RKO (cell line): ENCODE measurements at regions not wholly inside any gene's neighbourhood (a gene's known extent, or its start where the extent isn't known, plus 50 kb on each side); places are given as distances from the start of the nearest gene placed in this dataset.
"Not testable (repeated sequence)": the region's sequence is repeated elsewhere in the genome, so short reads cannot be mapped to it uniquely, and the experiment has no call there.

Experiments used
- DNase-seq: peaks from one replicate; pipeline ENCODE4 v3.0.0-alpha.2; 2016; ENCODE audit warnings: low spot score

DNA sequence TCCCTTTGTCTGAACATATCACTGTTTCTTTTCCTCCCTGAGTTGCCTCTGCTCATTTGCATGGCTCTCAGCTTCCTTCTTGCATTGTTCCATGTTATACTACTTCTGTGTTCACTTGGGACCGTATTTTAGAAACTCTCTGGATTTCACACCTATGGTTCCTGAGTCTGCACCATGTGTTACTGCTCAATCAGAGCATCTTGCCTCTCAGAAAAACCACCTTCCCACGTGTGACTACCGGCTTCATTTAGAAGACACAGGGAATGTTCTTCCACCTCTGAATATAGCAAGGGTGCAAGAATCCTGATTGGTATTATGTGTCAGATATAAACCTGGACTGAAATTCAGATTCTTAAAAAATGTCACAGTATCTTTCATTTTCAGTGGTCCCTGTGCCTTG is 731.2 kb downstream of the TDRD15 start:
- no peak for DNase-seq

DNA sequence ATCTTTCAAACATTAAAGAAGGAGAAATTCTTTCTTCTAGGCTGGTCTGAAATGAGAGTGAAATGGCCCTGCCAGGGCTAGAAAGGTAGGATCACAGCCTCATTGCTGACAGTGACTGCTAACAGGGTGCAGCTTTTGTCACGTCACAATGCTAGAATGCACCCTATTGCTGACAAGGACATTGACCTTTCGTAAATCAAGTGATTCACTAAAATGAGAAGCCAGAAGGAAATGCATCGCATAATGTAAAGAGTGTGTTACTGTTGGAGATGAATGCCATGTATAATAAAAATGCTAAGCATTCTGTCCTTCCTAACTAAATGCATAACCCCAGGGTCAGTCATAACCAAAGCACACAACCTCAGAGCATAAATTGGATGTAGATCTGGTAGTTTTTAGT is 732.9 kb downstream of the TDRD15 start:
- no peak for DNase-seq

- no peak for DNase-seq
Measured at GRCh38 chr2:21860907-21861306, 737.1 kb downstream of the TDRD15 start.

DNA sequence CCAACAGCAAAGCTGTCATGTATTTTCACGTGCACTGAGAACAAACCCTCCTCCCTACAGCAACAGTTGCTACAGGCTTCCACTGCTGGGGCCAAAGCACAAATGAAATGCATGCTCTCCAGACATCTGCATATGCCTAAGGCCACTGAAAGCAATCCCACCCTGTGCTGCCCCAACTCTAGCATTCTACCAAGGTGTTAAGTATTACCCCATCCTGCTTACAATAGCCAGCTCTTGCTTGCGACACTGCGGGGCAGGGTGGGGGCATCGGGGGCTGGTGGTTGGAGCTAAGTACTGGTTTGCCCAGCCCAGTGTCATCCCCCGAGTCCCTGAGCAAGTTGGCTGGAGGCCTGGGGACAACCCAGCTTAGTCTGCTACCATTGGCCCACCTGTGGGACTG is 742.5 kb downstream of the TDRD15 start:
- DNase-seq: no peak

DNA sequence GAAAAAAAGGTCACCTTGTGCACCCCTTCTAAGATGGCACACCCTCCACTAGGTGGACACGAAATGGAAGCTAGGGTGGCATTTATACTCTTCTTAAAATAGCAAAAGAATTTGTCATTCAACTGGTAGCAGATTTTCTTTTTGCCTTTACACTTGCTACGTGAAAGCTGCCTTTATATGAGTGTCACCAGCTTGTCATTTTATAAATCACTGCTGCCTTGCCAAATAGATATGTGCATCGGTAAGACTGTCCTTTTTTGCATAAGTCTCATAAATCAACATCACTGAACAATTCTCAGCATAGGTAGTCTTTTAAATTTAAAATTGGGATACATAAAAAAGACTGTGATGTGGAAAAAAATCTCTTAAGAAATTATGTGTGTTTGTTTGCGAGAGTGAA is 764.1 kb downstream of the TDRD15 start:
- no peak for DNase-seq

DNA sequence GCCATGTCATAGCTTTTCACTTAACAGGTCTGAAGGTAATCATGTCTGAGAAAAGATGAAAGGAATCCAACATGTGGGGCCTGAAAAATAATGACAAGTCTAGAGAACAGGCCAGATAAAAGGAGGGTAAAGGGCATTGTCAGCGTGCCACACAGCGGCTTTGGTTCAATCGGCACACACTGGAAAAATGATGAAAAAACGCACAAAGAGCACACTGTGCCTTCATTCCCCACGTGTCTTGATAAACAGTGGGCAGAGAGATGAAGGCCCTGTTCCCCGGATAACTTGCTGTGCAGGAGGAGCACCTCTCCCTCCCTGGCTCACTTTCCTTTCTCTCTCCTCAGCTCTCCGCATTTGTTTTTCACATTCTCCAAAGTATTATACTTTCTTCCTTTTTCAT is 766.3 kb downstream of the TDRD15 start:
- DNase-seq: no peak

- no peak for DNase-seq
Measured at GRCh38 chr2:21890716-21891115, 766.9 kb downstream of the TDRD15 start.

DNA sequence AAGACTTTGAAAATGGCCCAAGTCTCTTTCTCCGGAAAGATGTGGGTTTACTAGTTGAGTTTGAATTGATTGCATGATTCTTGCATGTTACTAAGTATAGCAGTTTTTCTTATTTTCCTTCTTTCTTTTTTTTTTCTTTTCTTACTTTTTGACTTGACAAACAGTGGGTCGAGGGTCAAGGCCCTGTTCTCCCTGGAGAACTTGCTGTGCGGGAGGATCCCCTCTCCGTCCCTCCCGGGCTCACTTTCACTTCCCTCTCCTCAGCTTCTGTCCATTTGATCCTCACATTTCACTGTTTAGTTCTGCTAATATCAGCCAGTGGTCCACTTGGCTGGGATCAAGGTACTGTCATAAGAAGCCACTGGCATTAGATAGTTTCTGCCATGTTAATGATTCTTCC is 767.4 kb downstream of the TDRD15 start:
- DNase-seq: no peak

GRCh38 chr2:21892140-21892539 is 768.4 kb downstream of the TDRD15 start:
- DNase-seq: no peak

DNA sequence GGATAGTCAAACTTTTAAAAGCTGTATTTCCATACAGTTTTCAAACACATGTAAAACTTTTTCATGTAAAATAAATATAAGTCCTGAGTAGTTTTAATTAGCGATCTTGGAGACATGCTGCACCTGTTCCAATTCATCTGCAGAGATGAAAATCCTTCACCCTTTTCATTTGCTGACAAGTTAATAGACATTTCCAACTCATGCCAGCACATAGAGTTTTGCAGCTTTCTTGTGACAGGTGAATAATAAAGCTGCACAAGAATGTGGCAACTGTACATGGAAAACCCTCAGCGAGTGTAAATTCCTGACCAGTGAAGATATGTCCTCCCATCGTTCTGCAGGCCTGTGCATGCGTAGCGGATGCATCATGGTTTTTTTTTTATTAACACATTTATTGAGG is 771.4 kb downstream of the TDRD15 start:
- no peak for DNase-seq

DNA sequence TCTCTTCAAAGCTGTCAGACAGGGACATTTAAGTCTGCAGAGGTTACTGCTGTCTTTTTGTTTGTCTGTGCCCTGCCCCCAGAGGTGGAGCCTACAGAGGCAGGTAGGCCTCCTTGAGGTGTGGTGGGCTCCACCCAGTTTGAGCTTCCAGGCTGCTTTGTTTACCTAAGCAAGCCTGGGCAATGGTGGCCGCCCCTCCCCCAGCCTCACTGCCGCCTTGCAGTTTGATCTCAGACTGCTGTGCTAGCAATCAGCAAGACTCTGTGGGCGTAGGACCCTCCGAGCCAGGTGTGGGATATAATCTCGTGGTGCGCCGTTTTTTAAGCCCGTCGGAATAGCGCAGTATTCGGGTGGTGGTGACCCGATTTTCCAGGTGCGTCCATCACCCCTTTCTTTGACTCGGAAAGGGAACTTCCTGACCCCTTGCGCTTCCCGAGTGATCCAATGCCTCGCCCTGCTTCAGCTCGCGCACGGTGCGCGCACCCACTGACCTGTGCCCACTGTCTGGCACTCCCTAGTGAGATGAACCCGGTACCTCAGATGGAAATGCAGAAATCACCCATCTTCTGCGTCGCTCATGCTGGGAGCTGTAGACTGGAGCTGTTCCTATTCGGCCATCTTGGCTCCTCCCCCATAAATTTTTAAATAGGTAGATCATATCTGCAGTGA is 785.1 kb downstream of the TDRD15 start:
- DNase-seq: not testable (repeated sequence)

- no peak for DNase-seq
Measured at GRCh38 chr2:21910832-21911507, 787.2 kb downstream of the TDRD15 start.

GRCh38 chr2:21912405-21912804 is 788.6 kb downstream of the TDRD15 start:
- DNase-seq: no peak

DNA sequence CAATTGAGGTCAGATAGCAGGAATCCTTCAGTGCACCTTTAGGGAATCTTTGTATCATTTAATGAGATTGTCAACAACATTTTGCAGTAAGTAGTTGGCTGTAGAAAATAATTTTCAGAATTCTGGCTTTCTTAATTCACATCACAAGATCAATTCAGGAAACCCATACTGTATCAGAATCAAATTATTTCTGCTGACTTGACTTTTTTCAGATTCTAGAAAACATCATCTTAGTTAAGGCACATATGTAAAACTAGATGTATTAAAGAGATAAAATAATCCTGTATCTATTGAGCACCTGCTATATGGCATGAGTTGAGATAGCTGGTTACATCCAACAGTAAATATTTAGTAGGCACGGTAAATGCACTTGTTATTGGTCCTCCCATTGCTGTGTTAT is 791.4 kb downstream of the TDRD15 start:
- no peak for DNase-seq

- no peak for DNase-seq
Measured at GRCh38 chr2:21916934-21917522, 793.3 kb downstream of the TDRD15 start.

- DNase-seq: no peak
Measured at GRCh38 chr2:21920721-21921120, 797.0 kb downstream of the TDRD15 start.

DNA sequence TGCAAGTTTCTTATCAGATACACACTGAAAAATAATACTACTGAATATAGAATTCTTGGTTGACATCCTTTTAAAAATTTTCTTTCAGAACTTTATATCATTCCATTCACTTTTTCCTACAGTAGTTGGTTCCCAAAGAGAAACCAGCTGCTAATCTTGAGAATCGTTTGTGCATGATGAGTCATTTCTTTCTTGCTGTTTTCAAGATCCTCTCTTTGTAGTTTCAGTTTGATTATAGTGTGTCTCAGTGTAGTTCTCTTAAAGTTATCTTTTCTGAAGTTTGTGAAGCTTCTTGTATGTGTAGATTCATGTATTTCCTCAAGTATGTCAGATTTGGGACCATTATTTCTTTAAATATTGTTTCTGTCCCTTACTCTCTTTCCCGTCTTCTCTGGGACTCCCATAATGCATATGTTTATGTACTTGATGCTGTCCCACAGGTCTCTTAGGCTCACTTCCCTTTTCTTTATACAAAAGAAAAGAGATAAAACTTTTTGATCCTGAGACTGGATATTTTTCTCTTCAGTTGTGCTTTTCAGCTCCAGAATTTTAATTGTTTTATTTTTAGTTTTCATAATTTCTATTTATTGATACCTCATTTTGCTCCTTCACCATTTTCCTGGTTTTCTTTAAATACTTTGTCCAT is 801.0 kb downstream of the TDRD15 start:
- DNase-seq: no peak

- no peak for DNase-seq
Measured at GRCh38 chr2:21928292-21928691, 804.5 kb downstream of the TDRD15 start.

GRCh38 chr2:21930226-21930625 is 806.5 kb downstream of the TDRD15 start:
- DNase-seq: no peak

DNA sequence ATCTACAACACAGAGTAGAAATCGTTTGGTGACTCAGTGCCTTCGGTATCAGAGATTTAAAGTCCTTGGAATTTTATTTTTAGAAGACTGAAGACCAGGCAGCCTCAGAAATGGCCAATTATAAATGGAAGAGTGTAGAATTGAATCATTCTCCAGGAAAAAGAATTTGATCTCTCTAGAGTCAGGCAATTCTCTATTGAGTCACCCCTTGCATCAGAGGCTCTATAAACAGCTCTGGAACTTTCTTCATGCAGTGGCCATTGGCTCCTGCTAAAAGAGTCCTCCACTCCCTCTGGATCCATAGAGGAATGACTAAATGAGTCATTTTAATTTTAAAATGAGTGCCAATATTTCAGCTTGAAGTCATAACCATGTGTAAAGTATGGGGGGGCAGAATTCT is 816.2 kb downstream of the TDRD15 start:
- DNase-seq: no peak

DNA sequence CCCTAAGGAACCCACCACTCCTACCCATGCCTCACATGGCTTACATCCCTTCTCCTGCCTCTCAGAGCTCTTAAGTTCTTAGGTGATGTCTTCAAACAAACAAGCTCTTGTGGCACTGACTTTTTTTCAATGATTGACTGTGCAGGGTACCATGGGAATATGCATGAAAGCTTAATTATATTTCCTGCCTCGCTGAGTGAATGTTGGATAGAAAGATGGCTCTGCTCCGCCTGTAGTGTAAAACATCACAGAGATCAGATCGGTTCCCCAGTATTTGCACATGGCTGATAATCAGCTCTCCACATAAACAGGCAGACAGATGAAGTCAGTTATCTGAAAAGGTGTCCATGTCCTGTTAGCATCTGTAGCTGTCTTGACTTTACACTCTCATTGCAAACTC is 820.8 kb downstream of the TDRD15 start:
- DNase-seq: no peak

- no peak for DNase-seq
Measured at GRCh38 chr2:21945658-21946057, 821.9 kb downstream of the TDRD15 start.

- DNase-seq: no peak
Measured at GRCh38 chr2:21947046-21947445, 823.3 kb downstream of the TDRD15 start.
